ENCODE measurements at regions not wholly inside any gene's neighbourhood (a gene's known extent, or its start where the extent isn't known, plus 50 kb on each side); places are given as distances from the start of the nearest gene placed in this dataset.

DNA sequence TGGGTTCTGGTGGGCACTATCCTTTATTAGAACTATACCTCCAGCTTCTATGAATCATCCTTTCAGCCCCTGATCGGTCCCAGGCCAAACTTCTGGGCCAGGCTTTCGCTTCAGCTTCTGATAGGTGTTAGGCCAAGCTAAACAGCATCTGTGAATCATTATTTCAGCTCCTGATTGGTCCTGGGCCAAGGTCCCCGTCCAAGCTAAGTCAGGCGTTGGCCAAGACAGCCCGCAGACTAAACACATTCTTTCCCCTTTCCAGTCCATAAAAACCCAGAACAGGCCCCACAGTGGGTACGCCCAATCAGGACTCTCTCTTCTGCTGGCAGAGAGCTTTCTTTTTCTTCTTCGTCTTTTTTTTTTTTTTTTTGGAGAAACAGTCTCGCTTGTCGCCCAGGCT lies 1808.9 kb upstream of the SEL1L start:
- no peak for DNase-seq

DNA sequence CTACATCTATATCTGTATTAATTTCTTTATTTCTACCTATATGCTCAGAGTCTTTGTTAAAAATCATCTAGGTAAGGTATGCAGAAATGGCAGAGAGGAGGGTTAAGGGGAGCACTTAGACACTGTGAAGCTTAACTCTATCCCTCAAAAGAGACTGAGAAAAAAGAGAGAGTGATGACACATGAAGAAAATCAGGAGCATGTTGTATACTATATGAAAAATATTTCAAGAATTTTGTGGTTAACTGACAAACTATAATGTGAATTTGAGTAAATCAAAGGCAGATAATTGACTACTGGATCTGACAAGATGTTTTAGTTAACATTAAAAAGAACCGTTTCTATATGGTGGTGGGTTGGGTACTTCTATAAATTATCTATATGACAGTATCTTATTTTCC lies 1814.2 kb upstream of the SEL1L start:
- no peak for DNase-seq

DNA sequence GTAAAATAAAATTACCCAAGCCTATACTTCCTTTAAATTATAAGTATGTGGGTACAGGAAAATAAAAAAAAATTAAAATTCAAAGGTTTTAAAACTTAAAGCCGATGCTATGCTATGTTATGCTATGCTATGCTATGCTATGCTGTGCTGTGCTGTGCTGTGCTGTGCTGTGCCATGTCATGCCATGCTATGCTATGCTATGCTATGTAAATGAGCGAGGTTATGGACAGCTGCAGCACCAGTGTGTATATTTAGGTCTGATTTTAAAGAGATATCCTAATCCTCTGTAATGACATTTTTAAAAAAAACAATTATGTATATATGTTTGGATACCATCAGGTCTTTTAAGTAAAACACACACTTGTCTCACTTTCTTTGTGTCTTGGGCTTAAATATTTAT lies 1822.0 kb upstream of the SEL1L start:
- DNase-seq: no peak

DNA sequence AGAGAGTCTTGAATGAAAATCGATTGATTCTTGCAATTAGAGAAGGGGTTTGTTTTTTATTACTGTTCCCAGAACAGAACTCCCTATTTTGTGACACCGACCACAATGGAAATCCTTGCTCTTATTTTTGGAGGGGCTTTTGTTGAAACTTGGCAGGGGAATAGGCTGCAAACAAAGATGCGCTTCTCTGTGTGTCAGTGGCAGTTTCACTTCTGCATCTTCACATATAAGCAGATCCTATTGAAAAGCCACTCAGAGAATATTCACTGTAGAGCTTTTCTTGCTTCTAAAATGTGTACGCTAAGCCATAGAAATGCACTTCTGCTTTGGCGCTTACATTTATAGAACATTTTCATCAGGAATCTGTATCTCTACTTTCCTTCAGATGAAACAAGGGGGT lies 1822.4 kb upstream of the SEL1L start:
- DNase-seq: peak in 2 of 4 experiments; percentile 4 to 29

DNA sequence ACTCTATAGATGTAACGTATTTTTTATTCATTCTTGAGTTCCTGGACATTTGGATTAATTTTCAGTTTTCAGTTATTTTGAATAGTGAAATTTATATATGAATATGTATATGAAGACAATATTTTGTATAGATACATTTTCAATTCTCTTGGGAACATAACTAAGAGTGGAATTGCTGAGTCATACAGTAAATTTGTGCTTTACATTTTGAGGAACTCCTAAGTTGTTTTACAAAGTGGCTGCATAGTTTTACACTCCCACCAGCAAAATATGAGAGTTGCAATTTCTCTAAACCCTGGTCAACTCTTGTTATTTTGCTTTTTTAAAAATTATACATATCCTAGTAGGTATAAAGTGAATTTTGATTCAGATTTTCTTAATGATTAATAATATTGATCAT lies 1838.6 kb upstream of the SEL1L start:
- DNase-seq: peak in 1 of 4 experiments; percentile 0

DNA sequence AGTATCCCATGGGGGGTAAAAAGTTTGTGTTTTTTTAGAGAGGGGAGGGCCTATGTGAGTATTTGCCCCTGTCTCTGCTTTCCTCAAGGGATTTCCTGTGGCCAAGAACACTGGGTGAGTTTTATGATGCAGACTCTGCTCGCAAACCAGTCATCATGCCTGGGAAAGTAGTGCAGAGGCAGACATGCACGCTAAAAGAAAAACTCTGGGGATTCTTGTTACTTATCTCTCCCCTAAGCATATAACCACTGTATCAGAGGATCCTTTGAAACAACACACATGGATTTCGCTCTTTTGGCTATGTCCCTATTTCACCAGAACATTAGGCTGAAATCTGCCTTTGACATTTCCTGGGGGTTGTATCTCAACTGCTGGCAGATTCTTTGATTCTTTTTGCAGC lies 1845.8 kb upstream of the SEL1L start:
- no peak for DNase-seq

DNA sequence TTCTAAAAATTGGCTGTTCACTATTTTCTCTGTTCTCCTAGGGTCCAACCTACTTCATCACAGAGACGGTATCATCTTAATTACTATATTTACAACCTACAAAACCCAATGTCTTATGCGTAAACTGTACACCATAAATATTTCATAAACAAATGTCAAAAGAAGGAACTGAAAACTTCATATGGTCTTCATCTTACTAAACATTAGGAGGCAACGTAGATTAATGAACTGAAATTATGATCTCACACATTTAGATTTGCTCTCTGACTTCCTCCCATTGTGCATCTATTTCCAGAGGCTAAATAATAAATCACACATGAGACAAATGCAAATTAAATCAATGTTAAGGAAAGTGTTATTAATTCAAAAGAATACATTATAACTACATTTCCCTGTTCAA lies 1850.6 kb upstream of the SEL1L start:
- DNase-seq: no peak

DNA sequence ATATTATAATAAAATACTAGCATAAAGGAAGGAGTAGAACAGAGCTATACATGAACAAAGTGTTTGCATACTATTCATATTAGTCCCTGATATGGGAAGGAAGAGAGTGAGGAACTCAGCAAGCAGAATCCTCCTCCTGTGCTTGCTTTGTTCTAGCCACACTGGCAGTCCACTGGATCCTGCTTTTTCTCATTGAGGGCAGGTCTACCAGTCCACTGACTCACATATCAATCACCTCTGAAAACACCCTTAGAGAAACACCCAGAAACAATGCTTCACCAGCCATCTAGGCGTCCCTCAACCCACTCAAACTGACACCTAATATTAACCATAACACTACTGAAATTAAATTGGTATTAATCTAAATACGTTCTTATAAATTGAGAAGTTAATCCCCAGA lies 1861.7 kb upstream of the SEL1L start:
- no peak for DNase-seq

DNA sequence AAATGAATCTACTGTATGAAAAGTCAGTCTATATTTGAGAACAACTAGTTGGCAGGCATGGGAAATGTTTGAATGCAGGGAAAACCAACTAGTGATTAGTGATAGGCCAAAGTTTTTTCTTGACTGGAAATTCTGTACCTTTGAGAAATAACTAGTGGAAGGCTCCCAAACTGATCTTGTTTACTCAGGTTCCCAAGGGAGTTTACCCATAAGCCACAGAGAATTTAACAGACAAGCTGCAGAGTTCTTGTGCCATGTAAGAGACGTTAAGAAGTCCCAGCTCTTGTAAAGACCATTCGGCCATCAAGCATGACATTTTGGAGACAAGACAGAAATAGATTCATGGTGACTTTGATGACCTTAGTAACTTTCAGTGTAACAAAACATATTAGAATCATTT lies 1882.8 kb upstream of the SEL1L start:
- no peak for DNase-seq

DNA sequence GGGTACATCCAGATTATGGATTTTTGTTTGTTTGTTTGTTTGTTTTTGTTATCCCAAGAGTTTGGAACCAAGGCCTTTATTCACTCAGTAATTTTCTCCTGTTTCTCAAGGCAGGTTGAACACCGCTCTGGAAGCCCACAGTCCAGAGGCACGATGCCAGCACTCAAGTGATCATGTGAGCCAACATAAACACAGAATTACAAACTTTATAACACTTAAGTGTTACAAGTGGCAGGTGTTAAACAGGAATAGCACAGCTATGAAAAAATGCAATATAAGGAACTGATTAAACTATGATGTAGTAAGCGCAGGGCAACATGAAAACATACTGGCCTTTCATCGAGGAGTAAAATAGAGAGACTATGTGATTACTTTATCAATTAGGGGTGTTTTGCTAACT lies 1885.8 kb upstream of the SEL1L start:
- no peak for DNase-seq

DNA sequence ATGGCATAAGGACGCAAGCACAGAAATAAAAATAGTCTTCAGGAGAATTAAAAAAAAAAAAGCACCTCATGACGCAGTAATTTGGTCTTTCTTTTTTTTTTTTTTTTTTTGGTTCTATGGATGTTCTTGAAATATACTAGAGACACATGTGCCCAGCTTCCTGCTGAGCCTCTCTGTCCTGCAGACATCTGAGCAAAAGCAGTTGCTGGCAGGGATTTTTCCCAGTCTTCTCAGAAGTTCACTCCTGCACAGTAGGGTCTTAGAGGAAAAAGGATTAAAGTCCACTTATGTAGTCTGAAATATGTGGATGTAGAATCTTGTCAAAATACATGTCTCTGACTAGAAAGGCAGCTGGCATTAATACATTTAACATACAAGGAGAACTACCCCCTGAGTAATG lies 1888.1 kb upstream of the SEL1L start:
- DNase-seq: no peak

DNA sequence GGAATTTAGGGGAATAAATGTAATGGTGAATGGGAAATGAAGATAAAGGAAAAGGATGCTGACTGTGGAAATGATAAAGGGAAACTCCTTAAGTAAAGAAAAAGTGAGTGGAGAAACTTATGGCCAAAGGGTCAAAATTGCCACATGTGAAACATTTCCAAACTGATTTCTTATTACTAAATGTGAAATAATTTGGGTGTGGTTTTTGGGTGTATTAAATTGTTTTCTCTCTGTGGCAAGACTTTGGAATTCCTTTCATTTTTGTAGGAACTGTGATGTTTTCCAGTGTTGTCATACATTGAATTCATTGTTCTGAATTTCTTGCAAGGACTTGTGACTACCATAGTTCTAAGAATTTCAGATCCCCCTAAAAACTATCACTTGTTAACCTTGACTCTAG lies 1891.5 kb upstream of the SEL1L start:
- DNase-seq: no peak

DNA sequence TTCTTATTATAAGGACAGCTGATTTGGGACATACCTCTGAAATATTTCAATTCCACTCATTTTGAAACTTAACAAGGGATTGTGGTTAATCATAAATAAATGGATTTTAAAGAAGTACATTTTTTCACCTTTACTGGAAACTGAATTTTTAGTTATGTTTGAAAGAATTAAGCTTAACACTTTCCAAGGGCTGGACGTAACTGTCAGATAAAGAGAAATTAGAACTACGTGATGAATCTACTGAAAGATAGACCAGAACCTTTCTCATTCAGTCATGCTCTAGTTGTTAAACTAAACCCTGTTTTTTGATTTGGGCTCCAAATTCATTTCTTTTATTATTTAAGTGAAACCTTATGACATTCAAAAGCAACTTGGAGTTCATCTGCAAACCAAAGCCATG lies 1892.1 kb upstream of the SEL1L start:
- no peak for DNase-seq

DNA sequence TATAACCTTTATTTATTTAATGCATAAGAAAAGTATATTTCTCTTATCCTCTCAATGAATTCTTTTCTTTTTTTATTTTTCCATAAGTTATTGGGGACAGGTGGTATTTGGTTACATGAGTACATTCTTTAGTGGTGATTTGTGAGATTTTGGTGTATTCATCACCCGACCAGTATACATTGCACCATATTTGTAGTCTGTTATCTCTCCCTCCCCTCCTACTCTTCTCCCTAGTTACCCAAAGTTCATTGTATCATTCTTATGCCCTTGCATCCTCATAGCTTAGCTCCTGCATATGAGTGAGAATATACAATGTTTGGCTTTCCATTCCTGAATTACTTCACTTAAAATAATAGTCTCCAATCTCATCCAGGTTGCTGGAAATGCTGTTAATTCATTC lies 1900.0 kb upstream of the SEL1L start:
- DNase-seq: no peak

DNA sequence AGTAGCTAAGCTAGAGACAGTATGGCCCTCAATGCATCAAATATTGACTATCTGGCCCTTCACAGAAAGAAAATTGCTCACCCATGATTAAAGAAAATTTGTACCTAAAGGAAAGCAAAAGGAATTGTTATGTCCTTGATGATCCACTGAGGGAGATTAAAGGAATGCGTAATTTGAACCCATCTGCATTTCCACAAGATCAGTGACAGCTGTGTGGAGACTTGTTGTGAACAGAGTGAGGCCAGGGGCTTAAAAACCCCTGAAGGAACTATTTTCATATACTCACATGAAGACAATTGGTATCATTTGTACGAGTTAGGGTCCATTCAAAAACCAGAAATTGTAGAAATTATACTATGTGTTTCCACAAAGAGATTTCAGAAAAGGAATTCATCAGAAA lies 1908.1 kb upstream of the SEL1L start:
- no peak for DNase-seq

DNA sequence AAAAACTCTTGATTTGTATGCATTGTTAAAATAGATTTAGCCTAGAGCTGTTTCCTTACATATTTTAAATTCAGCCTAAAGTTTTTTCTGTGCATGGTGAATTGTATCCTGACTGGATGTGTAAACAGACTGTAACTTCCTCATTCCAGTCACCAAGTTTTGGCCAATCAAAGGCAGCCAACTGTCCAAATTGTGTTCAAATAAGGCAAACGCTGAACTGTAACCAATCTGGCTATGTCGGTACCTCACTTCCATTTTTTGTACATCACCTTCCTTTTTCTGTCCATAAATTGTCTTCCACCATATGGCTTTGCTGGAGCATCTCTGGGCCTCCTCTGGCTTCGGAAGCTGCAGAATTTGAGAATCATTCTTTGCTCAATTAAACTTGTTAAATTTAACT lies 1921.9 kb upstream of the SEL1L start:
- DNase-seq: no peak

DNA sequence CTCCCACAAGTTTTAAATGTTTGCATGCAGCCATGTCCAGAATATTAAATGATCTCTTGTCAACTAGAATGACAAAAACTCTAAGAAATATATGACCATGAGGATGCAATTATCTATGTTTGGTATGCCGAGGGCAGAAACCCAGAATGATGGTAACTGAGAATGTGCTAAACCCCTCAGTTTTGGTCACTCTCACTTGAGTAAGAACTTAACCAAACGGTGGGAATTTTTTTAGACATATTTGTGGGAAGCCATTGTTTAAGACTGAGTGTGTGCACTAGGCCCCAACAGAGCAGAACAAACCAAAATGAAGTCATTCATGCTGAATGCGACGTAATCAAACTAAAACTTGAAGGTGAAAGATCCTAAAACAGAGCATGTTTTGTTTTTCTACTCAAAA lies 1927.9 kb upstream of the SEL1L start:
- no peak for DNase-seq

DNA sequence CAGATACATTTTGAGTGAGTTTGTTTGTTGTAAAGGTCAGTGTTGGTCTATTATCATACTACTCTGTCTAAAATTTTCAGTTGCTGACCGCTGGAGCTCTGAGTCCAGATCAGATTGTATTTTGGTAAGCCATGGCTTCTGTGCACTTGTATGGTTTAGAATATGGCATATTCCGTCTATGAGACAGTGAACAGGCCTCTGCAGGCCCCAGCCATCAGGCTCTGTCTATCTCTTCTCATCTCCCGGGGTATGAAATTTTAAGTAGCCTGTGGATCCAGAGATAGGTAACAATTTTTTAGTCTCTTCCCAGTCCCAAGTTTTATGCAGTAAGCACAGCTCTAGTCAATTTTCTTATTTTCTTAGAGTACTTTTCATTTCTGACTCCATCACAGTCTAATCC lies 1929.1 kb upstream of the SEL1L start:
- DNase-seq: no peak

DNA sequence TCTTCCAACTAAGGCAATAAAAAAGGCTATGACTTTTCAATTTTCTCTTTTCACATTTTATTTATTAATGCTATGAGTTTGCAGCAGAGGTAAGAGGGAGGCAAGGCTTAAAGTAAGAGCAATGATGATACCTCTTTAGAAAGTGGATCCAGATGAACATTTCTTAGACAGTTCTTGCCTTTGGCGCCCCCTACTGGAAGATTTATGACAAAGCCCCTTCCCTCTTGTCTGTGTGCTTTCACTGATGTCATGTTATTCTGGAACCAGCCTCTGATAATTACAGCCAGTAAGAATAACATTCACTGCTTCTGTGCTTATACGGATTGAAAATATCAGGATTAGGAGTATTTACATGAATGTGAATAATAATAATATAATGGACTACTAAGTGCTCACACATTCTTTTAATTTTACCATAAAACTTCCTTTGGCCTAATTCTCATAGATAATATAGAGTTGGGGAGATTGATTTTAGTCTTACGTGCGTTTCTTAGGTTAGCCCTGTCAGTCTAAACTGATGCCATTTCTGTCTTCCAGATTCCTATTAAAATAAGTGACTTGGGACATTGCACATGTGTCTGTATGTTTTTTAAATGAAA lies 1929.9 kb upstream of the SEL1L start:
- DNase-seq: peak; percentile 68 to 81 (median 70)

DNA sequence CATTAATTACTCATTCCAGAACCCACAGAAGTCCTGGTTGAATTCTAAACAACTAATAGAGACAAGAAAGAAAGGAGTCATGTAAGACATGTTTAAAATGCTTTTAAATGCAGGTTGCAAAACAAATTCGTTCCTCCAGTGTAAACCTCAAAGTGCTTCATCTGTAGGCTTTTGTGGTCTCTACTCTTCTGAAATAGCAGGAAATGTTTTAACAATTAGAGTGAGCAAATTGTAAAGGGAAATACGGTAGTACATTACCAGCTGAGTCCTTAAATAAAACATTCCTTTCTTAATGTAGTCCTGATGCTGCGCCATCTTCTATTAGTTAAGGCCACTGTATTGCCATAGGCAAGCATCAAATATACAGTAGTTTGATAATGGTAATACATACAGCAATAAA lies 1934.2 kb upstream of the SEL1L start:
- DNase-seq: no peak

DNA sequence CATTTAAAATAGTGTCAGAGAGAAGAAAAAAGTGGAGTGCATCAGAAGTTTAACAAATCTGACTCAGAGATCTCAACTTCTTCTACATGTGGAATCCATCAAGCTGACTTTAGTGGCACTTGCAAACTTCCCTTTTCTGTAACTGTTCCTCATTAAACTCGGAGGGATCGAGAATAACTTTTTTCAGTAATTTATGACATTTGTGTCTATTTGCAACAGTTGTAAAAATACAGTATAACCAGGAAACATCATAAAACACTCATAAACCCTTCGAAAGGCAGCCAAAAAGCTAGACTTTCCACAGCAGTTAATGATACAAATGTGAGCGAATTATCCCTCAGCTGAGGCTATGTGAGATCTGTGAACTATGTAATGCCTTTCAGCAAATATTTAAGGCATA lies 1936.8 kb upstream of the SEL1L start:
- peak in 2 of 4 experiments; percentile 1 to 12 for DNase-seq

DNA sequence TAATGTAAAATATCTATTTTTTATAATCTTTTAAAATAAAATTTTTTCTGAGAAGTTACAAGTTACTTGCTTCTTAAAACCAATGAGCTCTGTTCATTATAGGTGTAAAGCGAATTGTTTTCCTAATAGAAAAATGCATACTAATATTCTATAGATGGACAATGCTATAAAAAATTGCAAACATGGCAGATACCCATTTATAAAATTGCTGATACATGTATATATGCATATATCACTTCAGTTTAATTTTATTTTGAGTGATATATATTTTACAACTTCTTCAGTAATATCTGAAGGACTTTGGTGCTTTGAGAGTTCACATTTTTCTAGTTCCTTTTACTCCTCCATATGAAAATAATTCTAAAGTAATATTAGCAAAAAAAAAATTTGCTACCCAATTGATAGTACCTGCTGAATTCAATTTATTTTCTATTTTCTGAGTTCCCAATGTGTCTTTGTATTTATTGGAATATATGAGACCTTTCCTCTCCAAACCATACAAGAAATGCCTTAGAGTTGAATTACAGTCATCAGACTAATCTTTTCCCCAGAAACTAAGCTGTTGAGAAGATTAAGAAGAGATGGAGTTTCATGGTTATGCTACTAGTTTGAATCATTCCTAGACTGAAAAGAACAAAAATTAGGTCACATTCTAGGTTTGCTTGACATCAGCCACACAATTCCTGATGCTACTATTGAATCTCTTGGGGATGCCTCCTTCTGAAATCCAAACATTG lies 1937.5 kb upstream of the SEL1L start:
- no peak for DNase-seq

DNA sequence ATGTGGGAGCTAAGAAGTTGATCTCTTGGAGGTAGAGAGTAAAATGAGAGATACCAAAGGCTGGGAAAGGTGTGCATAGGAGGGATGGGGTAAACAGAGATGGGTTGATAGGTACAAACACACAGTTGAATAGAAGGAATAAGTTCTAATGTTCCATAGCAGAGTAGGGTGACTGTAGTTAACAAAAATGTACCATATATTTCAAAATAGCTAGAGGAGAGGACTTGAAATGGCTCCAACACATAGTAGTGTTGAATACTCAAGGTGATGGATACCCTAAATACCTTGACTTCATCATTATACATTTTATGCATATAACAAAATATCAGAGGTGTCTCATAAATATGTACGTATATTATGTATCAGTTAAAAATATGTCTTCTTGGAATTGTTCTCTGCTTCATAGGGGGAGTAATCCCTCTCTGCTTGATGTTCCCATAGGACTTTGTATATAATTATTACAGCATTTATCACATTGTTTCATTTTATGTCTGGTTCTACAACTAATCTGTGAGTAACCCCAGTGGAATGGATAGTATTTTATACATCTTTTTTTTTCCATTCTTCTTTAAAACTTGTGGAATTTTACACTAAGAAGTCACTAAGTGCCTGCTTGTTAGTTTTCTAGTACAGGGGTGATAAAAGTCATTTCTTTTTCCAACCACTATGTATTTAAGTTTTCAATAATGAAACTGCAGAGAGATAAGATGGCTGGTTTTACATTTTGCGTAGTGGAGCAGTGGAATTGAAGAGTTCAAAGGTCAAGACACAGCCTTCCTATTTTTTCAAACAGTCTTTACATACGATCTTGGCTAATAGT lies 1940.0 kb upstream of the SEL1L start:
- DNase-seq: no peak

DNA sequence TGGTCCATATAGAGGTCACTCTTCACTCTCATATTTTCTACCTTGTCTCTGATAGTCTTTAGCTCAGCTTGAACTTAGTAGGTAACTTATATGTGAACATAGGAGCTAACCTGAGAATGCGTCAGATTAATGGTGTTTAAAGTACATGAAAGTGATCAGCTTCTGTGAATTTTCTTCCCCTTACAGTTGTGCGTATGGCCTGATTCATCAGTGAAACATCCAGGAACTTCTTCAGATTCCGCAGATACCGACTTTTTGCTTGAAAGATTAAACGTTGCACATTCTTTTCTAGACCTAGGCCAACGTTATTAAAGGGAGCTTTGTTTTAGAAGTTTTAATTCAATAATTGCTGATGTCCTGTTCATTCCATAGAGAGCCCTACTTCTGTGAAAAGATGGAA lies 1945.1 kb upstream of the SEL1L start:
- DNase-seq: no peak

Data from suppressor macrophage (primary cell).